Left lung (tissue), 4 donors: ENCODE measurements at regions not wholly inside any gene's neighbourhood (a gene's known extent, or its start where the extent isn't known, plus 50 kb on each side); places are given as distances from the start of the nearest gene placed in this dataset.

Experiments
- ATAC-seq: fragments of 200-7000 bp; cut with Tn5 transposase; one replicate; pipeline ENCODE4 v1.9.1; 2020; ENCODE audit warnings: moderate library complexity
- DNase-seq, 4 donors: peaks; one replicate each; pipeline ENCODE4 v3.0.0-alpha.2; 2013 to 2020
- H3K27ac ChIP-seq, 2 donors: fragments of 200-600 bp; sonication (generic) in 1 of 2; one replicate each; pipeline versions ENCODE4 v1.5.0 to v1.8.0; 2020 to 2021
- H3K27me3 ChIP-seq, 2 donors: fragments of 200-600 bp; sonication (generic) in 1 of 2; one replicate each; pipeline versions ENCODE4 v1.5.0 to v1.8.0; 2020 to 2021
- H3K36me3 ChIP-seq, 2 donors: fragments of 200-600 bp; sonication (generic) in 1 of 2; one replicate each; pipeline versions ENCODE4 v1.5.0 to v1.8.0; 2020 to 2021
- H3K4me1 ChIP-seq, 2 donors: fragments of 200-600 bp; one replicate each; pipeline ENCODE4 v1.8.0; 2021
- H3K4me3 ChIP-seq, 2 donors: fragments of 200-600 bp; sonication (generic) in 1 of 2; one replicate each; pipeline versions ENCODE4 v1.5.0 to v1.8.0; 2020 to 2021; ENCODE audit warnings: mild to moderate bottlenecking in 1 of 2
- H3K9me3 ChIP-seq, 2 donors: fragments of 200-600 bp; sonication (generic) in 1 of 2; one replicate each; pipeline versions ENCODE4 v1.5.0 to v1.8.0; 2020 to 2021
- intact Hi-C, 2 donors: fragments of 100-400 bp; cut with DNase I; formaldehyde crosslinking; loops; one replicate each; pipeline versions ENCODE4 v1.11.2 to v1.14.2; 2022
- TF ChIP-seq, protein P1 (sequence below), 2 donors: fragments of 200-600 bp; sonication (generic) in 1 of 2; IDR thresholded peaks; one replicate each; pipeline versions ENCODE4 v1.5.0 to v1.8.0; 2021; ENCODE audit warnings: antibody characterized with exemption in 2 of 2
- donor health status: DM: no; HTN: yes; CAD: no.
- donor health status: DM: no; HTN: no; CAD: no.

DNA sequence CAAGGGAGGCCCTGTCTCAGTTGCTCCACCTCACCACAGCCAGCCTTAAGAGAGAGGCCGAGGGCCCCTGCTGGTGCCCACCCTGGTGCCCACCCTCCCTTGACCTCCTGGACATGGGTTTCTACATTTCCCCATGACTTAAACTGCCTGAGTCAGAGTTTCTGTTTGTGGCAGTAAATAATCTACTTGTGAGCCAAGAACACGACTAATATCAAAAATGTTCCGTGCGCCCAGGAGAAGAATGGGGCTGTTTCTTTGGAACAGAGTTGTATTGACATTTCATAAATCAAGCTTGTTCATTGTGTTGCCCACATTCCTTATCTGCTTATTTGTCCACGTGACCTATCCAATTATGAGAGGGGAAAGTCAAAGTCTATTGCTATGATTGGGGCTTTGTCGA is 143.5 kb downstream of the ANKRD60 start:
- Histone ChIP-seq H3K27ac (no peak overlapping the region), H3K4me1 (no peaks in the 10 kb centered on the region), H3K9me3 (no peaks in the 10 kb centered on the region), H3K27me3 (no peaks in the 10 kb centered on the region), H3K4me3 (no peak overlapping the region), H3K36me3 (no peaks in the 10 kb centered on the region)
- ATAC-seq, result no peak
- no peak for DNase-seq
- intact Hi-C loops, result loop anchor here in 1 of 2 donors (10.0 kb wide), 1 partner anchor 430 kb away; no protein-coding TSS in a partner anchor
- TF ChIP-seq, protein P1, sequence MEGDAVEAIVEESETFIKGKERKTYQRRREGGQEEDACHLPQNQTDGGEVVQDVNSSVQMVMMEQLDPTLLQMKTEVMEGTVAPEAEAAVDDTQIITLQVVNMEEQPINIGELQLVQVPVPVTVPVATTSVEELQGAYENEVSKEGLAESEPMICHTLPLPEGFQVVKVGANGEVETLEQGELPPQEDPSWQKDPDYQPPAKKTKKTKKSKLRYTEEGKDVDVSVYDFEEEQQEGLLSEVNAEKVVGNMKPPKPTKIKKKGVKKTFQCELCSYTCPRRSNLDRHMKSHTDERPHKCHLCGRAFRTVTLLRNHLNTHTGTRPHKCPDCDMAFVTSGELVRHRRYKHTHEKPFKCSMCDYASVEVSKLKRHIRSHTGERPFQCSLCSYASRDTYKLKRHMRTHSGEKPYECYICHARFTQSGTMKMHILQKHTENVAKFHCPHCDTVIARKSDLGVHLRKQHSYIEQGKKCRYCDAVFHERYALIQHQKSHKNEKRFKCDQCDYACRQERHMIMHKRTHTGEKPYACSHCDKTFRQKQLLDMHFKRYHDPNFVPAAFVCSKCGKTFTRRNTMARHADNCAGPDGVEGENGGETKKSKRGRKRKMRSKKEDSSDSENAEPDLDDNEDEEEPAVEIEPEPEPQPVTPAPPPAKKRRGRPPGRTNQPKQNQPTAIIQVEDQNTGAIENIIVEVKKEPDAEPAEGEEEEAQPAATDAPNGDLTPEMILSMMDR (IDR thresholded peaks at IDR 0.05), result no peak

DNA sequence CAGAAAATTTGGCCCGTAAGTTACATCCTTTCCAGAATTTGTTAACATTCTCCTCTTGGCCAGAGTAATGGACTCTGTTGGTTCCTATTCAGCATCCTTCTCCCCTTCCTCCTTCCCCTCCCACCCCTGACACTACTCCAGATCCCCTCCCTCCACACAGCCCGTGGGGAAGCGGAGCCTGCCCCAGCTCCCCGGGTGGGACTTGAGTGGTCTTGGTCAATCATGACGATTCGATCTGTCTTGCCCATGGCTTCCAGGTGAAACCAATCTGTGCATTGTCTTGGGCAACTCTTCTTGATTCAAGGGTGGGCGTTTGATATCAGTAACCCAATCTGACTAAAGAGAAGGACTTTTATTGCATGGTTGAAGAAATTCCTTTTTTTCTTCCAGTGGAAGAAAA is 143.9 kb downstream of the ANKRD60 start:
- Histone ChIP-seq H3K27ac (no peak overlapping the region), H3K27me3 (no peaks in the 10 kb centered on the region), H3K9me3 (no peaks in the 10 kb centered on the region), H3K4me3 (no peak overlapping the region), H3K4me1 (no peaks in the 10 kb centered on the region), H3K36me3 (no peaks in the 10 kb centered on the region)
- ATAC-seq, result no peak
- intact Hi-C loops, result loop anchor here in 1 of 2 donors (10.0 kb wide), 1 partner anchor 430 kb away; no protein-coding TSS in a partner anchor
- no peak for DNase-seq
- TF ChIP-seq, protein P1 (IDR thresholded peaks at IDR 0.05), result no peak

DNA sequence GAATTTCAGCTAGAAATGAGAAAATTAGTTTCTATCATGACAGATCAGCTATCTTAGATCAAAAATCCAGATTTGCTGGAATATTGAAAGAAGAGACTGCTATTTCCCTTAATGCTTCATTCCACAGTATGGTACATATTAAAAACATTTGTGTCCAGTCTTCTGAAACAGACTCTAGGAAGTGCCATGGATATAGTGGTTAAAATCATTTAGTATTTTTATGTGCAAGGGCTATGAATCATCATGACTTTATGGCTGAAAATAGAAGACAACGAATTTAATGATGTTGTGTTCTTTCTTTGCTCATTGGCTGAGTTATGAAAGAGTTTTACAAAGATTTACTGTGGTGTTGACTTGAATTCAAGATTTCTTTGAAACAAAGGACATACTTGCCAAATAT is 146.6 kb downstream of the ANKRD60 start:
- no peak overlapping the region for H3K27ac ChIP-seq
- ATAC-seq, result no peak
- no peak for DNase-seq
- no peaks in the 10 kb centered on the region for H3K4me1 ChIP-seq
- H3K36me3 ChIP-seq, result no peaks in the 10 kb centered on the region
- intact Hi-C loops, result loop anchor here in 1 of 2 donors (10.0 kb wide), 1 partner anchor 427 kb away; no protein-coding TSS in a partner anchor
- no peak overlapping the region for H3K4me3 ChIP-seq
- no peaks in the 10 kb centered on the region for H3K9me3 ChIP-seq
- H3K27me3 ChIP-seq, result no peaks in the 10 kb centered on the region
- TF ChIP-seq, protein P1 (IDR thresholded peaks at IDR 0.05), result no peak

GRCh38 chr20:58078741-58079522 is 149.5 kb downstream of the ANKRD60 start:
- DNase-seq (peak in 1 of 4 donors; percentile 52), ATAC-seq (peak; percentile 40)
- Histone ChIP-seq H3K4me3 (no peak overlapping the region), H3K36me3 (no peaks in the 10 kb centered on the region), H3K9me3 (no peaks in the 10 kb centered on the region), H3K27me3 (peaks cover 0 to 8% of the 10 kb centered on the region in 2 donors), H3K4me1 (peaks cover 0 to 4% of the 10 kb centered on the region in 2 donors), H3K27ac (peak overlapping the region in 1 of 2 donors; percentile 53)
- TF ChIP-seq, protein P1 (IDR thresholded peaks at IDR 0.05), result no peak
- intact Hi-C loops, result no loop called here

DNA sequence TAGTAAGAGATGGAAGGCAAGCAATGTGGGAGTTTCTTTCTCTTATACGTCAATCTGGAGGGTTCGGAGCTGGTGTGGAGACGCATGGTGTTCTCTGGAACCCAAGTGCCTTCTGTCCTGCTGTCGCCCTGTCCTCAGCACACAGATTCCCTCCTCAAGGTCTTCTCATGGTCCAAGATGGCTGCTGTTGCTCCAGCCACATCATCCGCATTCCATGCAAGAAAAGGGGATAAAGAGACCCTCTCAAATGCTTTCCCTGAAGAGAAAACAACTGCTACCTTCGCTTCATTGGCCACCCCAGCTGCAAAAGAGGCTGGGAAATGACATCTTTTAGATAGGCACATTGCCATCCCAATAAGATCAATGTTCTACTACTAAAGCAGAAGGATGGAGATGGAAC is 151.2 kb downstream of the ANKRD60 start:
- Histone ChIP-seq H3K27ac (no peak overlapping the region), H3K27me3 (peaks cover 0 to 8% of the 10 kb centered on the region in 2 donors), H3K9me3 (no peaks in the 10 kb centered on the region), H3K36me3 (no peaks in the 10 kb centered on the region), H3K4me1 (peaks cover 0 to 4% of the 10 kb centered on the region in 2 donors), H3K4me3 (no peak overlapping the region)
- intact Hi-C loops, result no loop called here
- DNase-seq, result no peak
- TF ChIP-seq, protein P1 (IDR thresholded peaks at IDR 0.05), result no peak
- ATAC-seq, result no peak
